ENCODE measurements at regions not wholly inside any gene's neighbourhood (a gene's known extent, or its start where the extent isn't known, plus 50 kb on each side); places are given as distances from the start of the nearest gene placed in this dataset.

GRCh38 chr13:111862836-111863815 lies 203.8 kb upstream of the SOX1 start:
- DNase-seq: no peak

DNA sequence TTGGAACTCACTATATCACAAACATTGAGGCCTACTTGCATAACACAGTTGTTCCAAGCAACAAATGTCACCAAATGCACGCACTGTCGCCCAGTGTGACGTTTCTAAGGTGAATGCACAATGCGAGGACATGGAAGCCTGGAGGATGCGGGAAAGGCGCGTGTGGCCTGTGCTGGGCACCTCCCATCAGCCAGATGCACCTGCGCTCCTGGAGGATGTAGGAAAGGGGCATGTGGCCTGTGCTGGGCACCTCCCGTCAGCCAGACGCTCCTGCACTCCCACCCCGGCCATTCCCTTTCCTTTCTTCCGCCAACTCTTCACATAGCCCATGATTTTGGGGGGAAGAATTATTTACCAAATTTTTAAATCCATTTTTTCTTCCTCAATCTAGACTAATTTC lies 202.4 kb upstream of the SOX1 start:
- no peak for DNase-seq

DNA sequence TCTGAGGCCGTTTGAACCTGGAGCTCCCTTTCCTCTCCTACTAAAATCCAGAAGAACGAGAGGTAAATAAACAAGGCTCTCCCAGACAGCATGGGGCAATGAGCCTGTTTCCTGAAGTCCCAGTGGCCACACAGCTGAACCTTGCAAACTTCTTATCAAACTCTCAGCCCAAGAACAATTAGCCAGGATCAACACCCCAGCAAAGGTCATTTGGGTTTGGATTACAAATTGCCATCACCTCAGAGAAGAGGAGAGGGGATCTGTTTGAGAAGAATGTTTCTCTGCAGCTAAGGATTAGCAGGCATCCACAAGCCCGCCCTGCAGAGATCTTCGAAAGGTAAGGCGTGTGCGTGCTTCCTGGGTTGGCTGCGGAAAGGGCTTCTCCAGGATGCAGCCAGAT lies 201.9 kb upstream of the SOX1 start:
- DNase-seq: no peak

GRCh38 chr13:111865826-111866225 lies 201.1 kb upstream of the SOX1 start:
- DNase-seq: no peak

DNA sequence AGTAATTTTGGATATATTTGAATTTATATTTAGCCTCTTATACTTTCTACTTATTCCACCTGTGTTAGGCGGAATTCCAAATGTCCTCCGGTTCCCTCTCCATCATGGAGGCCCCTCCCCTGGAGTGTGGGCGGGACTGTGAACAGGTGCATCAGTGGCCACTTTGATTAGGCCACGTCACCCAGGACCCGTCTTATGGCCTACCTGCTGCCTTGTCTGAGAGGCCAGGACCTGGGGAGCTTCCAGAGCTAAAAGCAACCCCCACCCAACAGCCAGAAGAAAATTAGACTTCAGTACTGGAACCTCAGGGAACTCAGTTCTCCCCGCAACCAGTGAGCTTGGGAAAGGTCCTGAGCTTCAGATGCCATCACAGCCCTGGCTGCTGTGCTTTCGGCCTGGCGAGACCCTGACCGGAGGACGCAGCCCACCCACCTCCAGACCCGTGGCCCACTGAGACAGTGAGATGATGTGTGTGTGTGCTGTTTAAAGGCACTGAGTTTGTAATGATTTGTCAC lies 200.2 kb upstream of the SOX1 start:
- DNase-seq: no peak

DNA sequence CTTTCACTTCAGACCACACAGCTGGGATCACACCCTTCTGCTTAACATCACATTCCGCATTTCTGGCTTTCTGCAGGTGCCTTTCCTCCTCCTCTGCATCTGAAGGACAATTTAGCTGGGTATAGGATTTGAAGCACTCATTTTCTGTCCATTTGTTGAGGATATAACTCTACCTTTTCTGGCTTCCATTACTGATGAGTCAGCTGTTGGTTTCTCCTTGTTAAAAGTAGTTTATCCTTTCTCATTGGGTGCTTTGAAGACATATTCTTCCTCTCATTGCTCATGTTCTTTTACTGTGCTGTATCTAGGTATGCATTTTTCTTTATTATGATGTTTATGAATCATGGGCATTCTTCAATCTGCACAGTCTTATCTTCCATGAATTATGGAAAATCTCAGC lies 199.3 kb upstream of the SOX1 start:
- no peak for DNase-seq

DNA sequence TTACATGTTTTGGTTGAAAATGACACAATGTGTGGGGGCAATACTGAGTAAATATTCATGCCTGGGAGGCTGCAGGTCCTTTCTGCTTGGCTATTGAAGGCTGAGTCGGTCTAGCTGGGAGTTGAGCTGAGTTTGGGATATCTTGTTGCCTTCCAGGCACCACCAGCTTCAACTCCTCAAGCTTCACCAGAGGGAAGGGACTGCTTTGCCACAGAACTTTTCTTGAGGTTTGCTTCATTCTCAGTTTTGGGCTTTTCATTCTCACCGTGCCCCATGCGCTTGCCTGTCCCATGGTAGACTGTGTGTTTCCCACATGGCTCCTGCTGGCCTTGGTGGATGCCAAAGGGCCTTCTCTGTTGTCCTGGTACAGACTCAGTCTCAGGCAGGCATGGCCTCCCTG lies 198.2 kb upstream of the SOX1 start:
- no peak for DNase-seq

- no peak for DNase-seq
These were observed 194.3 kb upstream of the SOX1 start for GRCh38 chr13:111872475-111873150.

DNA sequence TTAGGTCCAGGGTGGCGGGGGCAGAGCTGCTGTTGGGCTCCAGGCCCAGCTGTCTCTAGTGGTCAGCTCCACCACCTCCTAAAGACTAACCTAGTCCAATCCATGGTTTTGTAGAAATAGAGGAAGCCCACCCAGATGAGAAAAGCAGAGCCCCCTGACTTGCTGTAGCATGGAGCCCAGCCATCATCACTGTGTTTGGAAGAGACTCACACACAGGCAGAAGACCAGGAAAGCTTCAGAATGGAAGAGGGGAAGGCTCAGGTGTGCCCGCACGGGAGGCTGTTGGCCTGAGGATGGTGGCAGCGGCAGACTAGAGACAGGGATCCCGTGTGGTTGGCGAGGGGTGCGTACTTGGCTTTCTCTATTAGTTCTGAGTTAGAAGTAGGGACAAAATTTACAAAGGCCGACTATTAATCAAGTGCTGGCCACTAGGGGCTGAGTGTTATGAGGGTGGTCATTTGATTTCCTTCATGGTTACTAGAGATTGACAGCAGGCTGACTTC lies 193.2 kb upstream of the SOX1 start:
- DNase-seq: no peak

DNA sequence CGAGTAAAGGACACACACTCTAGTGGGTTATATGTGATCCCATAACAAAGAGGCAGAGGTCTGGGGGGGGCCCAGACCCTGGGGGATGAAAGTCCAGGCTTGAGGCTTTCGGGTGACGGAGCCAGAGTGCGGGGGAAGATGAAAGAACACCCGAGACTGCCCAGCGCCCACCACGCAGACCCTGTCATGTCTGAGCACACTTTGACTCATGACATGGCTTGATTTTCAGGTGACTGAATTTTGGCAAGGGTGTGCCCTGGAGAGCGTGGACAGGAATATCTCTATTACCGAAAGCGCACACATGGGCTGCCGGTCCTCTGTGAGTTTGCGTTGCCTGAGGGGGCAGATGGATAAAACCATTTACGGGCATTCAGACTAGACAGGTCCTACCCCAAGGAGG lies 192.0 kb upstream of the SOX1 start:
- no peak for DNase-seq

DNA sequence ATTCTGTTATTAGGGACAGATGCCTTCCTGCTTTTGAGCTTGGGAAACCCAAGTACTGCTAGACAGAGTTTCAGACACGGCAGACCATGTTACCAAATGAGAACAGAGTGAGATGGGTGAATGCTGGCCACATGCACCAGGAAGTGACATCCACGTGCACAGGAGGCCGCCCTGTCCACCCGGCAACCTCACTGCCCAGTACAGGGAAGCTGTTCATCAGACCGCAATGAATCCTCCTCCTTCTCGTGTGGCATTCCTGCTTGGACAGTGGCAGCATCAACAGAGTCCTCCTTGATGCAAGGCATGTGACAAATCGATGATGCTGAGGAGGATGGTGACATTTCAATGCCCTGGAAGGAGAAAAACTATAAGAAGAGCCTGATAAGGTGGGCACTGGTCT lies 191.0 kb upstream of the SOX1 start:
- DNase-seq: no peak

DNA sequence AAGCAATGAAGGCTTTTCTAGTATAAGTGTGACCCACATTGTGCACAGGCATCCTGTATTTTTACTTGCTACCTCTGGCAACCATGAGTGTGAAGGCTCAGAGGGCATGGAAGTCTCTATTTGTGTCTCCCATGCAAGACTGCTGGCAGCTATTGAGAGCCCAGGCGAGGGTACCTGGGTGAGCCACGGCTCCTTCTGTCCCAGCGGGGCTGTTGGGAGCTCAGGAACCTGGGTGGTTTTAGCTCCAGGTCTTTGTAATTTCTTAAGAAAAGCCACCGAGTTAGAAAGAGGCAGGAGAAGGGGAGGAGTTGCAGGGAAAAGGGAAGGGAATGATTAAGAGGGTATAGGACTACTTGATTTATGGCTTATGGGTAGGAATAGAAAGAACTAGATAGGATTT lies 190.4 kb upstream of the SOX1 start:
- no peak for DNase-seq

DNA sequence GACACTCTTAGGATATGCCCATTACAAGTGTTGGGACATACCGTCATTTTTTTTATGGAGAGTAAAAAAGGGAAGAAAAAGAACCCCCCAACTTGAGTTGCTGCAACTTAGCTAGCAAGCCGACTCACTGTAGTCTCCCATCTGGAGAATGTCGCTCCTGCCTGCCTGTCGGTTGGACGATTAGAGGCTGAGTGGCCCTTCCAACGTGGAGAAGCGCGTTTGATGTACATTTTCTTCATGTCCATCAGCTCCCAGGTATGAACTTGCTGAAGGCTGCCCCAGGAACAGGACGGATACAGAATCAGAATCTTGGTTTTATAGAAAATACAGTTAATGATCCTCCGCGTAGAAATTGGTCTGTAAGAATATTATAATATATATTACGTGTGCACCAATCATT lies 189.0 kb upstream of the SOX1 start:
- no peak for DNase-seq

DNA sequence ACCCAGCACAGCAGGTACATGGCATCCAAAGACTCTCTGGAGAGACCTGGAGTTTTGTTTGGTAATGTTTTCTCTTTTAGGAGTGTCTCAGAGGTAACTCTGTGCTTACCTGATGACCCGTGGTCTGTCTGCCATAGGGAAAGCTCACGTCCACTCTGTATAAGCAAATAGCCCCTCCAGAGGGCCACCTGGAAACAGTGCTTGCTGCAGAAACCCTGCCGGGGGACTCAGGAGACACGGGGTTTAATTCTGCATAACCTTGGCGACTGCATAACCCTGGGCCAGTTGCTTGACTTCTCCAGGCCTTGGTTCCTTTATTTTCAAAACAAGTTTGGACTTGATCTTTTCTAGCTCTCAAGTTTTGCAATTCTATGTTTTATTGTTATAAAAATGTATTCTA lies 187.2 kb upstream of the SOX1 start:
- no peak for DNase-seq

GRCh38 chr13:111880185-111880584 lies 186.8 kb upstream of the SOX1 start:
- DNase-seq: no peak

DNA sequence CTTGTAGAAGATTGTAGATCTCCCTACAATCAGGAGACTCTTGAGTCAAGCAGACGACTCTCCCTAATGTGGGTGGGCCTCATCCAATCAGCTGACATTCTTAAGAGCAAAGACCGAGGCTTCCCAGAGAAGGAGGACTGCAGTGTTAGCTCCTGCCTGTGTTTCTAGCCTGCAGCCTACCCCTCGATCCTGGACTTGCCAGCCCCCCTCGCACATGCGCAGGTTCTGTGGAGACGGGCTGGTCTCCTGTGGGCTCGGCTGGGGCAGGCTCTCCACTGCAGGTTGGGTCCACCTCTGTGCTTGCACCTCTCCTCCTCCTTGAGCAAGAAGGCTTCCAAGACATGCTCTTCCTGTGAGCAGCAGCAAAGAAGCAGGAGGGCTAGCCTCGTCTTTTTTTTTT lies 185.2 kb upstream of the SOX1 start:
- DNase-seq: no peak

DNA sequence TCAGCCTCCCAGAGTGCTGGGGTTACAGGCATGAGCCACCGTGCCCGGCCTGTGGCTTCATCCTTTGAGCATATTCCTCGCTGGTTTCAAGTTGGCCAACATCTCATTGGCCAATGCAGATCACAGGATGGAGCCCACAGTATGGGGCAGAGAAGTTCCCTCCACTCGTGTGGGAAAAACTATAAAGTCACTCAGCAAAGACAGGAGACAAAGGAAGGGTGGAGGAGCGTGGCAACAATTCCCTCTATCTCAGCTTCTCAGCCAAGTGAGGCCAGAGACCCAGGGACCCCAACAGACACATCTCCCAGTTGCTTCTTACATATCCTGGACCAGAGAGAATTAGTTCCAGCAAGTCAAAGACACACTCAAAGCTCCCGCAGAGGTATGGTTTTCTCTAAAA lies 184.6 kb upstream of the SOX1 start:
- DNase-seq: no peak

GRCh38 chr13:111883571-111884343 lies 183.2 kb upstream of the SOX1 start:
- DNase-seq: no peak

- no peak for DNase-seq
These were observed 180.6 kb upstream of the SOX1 start for GRCh38 chr13:111886217-111886945.

DNA sequence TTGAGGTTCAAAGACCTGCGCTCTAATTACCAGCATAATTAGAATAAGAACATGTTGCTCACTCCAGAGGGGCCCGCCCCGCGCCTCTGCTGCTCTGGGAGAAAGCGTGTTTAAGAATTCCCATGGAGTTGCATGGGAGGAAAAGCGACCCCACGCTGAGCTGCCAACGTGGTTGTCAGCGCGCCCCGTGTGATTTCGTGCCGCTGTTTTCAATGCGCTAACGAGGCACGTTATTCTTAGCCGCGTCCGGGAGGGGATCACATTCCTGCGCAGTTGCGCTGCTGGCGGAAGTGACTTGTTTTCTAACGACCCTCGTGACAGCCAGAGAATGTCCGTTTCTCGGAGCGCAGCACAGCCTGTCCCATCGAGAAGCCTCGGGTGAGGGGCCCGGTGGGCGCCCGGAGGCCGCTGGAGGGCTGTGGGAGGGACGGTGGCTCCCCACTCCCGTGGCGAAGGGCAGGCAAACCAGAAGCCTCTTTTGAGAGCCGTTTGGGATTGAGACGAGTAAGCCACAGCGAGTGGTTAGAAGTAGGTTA lies 173.8 kb upstream of the SOX1 start:
- no peak for DNase-seq

GRCh38 chr13:111893607-111894443 lies 173.1 kb upstream of the SOX1 start:
- DNase-seq: no peak

All from suppressor macrophage treated with lipopolysaccharide for 1 hour (primary cell).